Psoas muscle (tissue), 7 donors: ENCODE measurements at regions not wholly inside any gene's neighbourhood (a gene's known extent, or its start where the extent isn't known, plus 50 kb on each side); places are given as distances from the start of the nearest gene placed in this dataset.
A peak's percentile ranks its signal among the peaks of the same experiment; 100 is the strongest.

Experiments used
- ATAC-seq, 4 donors: fragments of 200-7000 bp; cut with Tn5 transposase; one replicate each; pipeline ENCODE4 v1.9.1; 2020; ENCODE audit warnings: moderate library complexity in 3 of 4, mild to moderate bottlenecking in 2 of 4
- DNase-seq, 2 donors: peaks; one replicate each; pipeline ENCODE4 v3.0.0-alpha.2; 2020
- H3K27ac ChIP-seq: fragments of 200-600 bp; one replicate; pipeline ENCODE4 v1.8.0; 2022
- H3K27me3 ChIP-seq, 3 donors: fragments of 200-600 bp in 1 of 3; one replicate each; pipeline versions ENCODE4 v1.6.1 to v1.8.0; 2013 to 2022; ENCODE audit warnings: low read length in 2 of 3, mild to moderate bottlenecking in 2 of 3, moderate library complexity in 1 of 3; ENCODE audit not compliant: insufficient read depth in 3 of 3
- H3K36me3 ChIP-seq, 2 donors: fragments of 200-600 bp in 1 of 2; one replicate each; pipeline versions ENCODE4 v1.6.1 to v1.8.0; 2013 to 2022; ENCODE audit warnings: low read depth in 1 of 2, mild to moderate bottlenecking in 1 of 2, moderate library complexity in 1 of 2; ENCODE audit not compliant: insufficient read depth in 1 of 2
- H3K4me1 ChIP-seq: fragments of 200-600 bp; one replicate; pipeline ENCODE4 v1.8.0; 2022
- H3K4me3 ChIP-seq: fragments of 200-600 bp; one replicate; pipeline ENCODE4 v1.8.0; 2022; ENCODE audit warnings: mild to moderate bottlenecking
- H3K9me3 ChIP-seq: fragments of 200-600 bp; one replicate; pipeline ENCODE4 v1.8.0; 2022
- CTCF ChIP-seq: fragments of 200-600 bp; IDR thresholded peaks from one replicate; pipeline ENCODE4 v1.8.0; 2022; ENCODE audit warnings: antibody characterized with exemption
- WGBS, 3 donors: extraction: QIAGEN DNeasy Blood & Tissue Kit; methylation state at CpG; one replicate each; pipeline versions ENCODE4 v1.1.6 to v1.1.7; 2013; 5-methylcytosine and 5-hydroxymethylcytosine counted together
- intact Hi-C, 2 donors: fragments of 100-400 bp; cut with DNase I; formaldehyde crosslinking; loops; one replicate each; pipeline versions ENCODE4 v1.11.0 to v1.14.2; 2022
- donor health status: healthy with polysubstance abuse.
- donor health status: DM: no; HTN: no; CAD: no; lungs with moderate emphysema.
- donor health status: Bipolar disorder and iron deficiency.
- donor health status: healthy.
- donor health status: DM: yes; HTN: yes; CAD: no.
- donor health status: DM: no; HTN: no; CAD: no.
- donor health status: DM: yes; HTN: yes; CAD: no.

GRCh38 chr4:149218672-149219071 lies 597.0 kb downstream of the IQCM start:
- H3K4me3 ChIP-seq: no peak overlapping the region
- H3K27ac ChIP-seq: no peak overlapping the region
- DNase-seq (no peak), ATAC-seq (no peak)
- no peaks in the 10 kb centered on the region for H3K36me3 ChIP-seq
- WGBS, 3 donors: 95 to 100% (median 98%) methylated on average over 4 of the region's 4 CpGs
- no peaks in the 10 kb centered on the region for H3K27me3 ChIP-seq
- no peaks in the 10 kb centered on the region for H3K4me1 ChIP-seq
- H3K9me3 ChIP-seq: peaks cover 14% of the 10 kb centered on the region
- no peak for TF ChIP-seq CTCF
- intact Hi-C loops: no loop called here

- DNase-seq: no peak
- no peak for TF ChIP-seq CTCF
These were observed 601.3 kb downstream of the IQCM start for GRCh38 chr4:149214301-149214700.

GRCh38 chr4:149211876-149212275 lies 603.8 kb downstream of the IQCM start:
- no peak overlapping the region for H3K27ac ChIP-seq
- H3K36me3 ChIP-seq: no peaks in the 10 kb centered on the region
- DNase-seq: no peak
- intact Hi-C loops: no loop called here
- no peak for TF ChIP-seq CTCF
- no peaks in the 10 kb centered on the region for H3K27me3 ChIP-seq
- WGBS, 3 donors: 85 to 93% (median 90%) methylated on average over 1 of the region's 1 CpG
- no peak overlapping the region for H3K4me3 ChIP-seq
- no peaks in the 10 kb centered on the region for H3K4me1 ChIP-seq
- ATAC-seq: no peak
- no peaks in the 10 kb centered on the region for H3K9me3 ChIP-seq

More at GRCh38 chr4:149214301-149214700, 601.3 kb downstream of the IQCM start:
- Histone ChIP-seq H3K36me3 (no peaks in the 10 kb centered on the region), H3K27ac (no peak overlapping the region), H3K9me3 (no peaks in the 10 kb centered on the region), H3K4me3 (no peak overlapping the region), H3K4me1 (no peaks in the 10 kb centered on the region), H3K27me3 (no peaks in the 10 kb centered on the region)
- ATAC-seq: no peak
- intact Hi-C loops: no loop called here

- no peak for DNase-seq
- no peaks in the 10 kb centered on the region for H3K9me3 ChIP-seq
- TF ChIP-seq CTCF: no peak
- H3K36me3 ChIP-seq: no peaks in the 10 kb centered on the region
- peaks cover 7% of the 10 kb centered on the region for H3K4me1 ChIP-seq
- 23 to 34% (median 26%) methylated on average over 4 of the region's 4 CpGs for WGBS, 3 donors
- no peak overlapping the region for H3K4me3 ChIP-seq
- intact Hi-C loops: no loop called here
- peak; percentile 65 to 81 (median 74) for ATAC-seq
- no peak overlapping the region for H3K27ac ChIP-seq
- H3K27me3 ChIP-seq: no peaks in the 10 kb centered on the region
These were observed 612.2 kb downstream of the IQCM start for GRCh38 chr4:149203256-149204001.

- no peaks in the 10 kb centered on the region for H3K36me3 ChIP-seq
- DNase-seq (no peak), ATAC-seq (no peak)
- no peak for TF ChIP-seq CTCF
- H3K4me1 ChIP-seq: peaks cover 7% of the 10 kb centered on the region
- H3K9me3 ChIP-seq: no peaks in the 10 kb centered on the region
- H3K27me3 ChIP-seq: no peaks in the 10 kb centered on the region
- intact Hi-C loops: no loop called here
- no peak overlapping the region for H3K27ac ChIP-seq
- WGBS, 3 donors: 22 to 79% (median 55%) methylated on average over 1 of the region's 1 CpG
- no peak overlapping the region for H3K4me3 ChIP-seq
These were observed 613.5 kb downstream of the IQCM start for GRCh38 chr4:149202117-149202516.
